ENCODE measurements at regions not wholly inside any gene's neighbourhood (a gene's known extent, or its start where the extent isn't known, plus 50 kb on each side); places are given as distances from the start of the nearest gene placed in this dataset.

DNA sequence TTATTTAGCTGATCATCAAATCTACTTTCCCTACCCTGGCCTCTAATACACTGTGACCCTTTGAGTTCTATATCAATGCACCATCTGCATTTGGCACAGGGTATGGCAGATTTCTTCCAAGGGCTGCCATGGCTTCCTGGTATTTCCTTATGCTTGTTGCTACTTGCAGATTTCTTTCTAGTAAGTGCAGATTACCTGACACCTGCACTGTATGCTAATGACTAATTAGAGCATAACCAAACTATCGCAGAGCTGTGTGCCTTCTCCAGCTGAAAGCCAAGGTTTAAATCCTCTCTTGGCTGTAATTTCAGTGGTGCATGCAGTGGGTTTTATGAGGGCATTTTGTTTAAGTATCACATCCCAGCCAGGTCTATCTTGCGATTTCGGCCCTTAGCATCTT is 293.7 kb downstream of the KIF4B start:
- TF ChIP-seq POLR2A (IDR thresholded peaks at IDR 0.05): no peak
- TF ChIP-seq, protein P1, sequence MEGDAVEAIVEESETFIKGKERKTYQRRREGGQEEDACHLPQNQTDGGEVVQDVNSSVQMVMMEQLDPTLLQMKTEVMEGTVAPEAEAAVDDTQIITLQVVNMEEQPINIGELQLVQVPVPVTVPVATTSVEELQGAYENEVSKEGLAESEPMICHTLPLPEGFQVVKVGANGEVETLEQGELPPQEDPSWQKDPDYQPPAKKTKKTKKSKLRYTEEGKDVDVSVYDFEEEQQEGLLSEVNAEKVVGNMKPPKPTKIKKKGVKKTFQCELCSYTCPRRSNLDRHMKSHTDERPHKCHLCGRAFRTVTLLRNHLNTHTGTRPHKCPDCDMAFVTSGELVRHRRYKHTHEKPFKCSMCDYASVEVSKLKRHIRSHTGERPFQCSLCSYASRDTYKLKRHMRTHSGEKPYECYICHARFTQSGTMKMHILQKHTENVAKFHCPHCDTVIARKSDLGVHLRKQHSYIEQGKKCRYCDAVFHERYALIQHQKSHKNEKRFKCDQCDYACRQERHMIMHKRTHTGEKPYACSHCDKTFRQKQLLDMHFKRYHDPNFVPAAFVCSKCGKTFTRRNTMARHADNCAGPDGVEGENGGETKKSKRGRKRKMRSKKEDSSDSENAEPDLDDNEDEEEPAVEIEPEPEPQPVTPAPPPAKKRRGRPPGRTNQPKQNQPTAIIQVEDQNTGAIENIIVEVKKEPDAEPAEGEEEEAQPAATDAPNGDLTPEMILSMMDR (IDR thresholded peaks at IDR 0.05): no peak
- no peak for TF ChIP-seq POLR2AphosphoS5 (IDR thresholded peaks at IDR 0.05)
